ENCODE measurements at regions not wholly inside any gene's neighbourhood (a gene's known extent, or its start where the extent isn't known, plus 50 kb on each side); places are given as distances from the start of the nearest gene placed in this dataset.
"Not testable (repeated sequence)": the region's sequence is repeated elsewhere in the genome, so short reads cannot be mapped to it uniquely, and the experiment has no call there.

DNA sequence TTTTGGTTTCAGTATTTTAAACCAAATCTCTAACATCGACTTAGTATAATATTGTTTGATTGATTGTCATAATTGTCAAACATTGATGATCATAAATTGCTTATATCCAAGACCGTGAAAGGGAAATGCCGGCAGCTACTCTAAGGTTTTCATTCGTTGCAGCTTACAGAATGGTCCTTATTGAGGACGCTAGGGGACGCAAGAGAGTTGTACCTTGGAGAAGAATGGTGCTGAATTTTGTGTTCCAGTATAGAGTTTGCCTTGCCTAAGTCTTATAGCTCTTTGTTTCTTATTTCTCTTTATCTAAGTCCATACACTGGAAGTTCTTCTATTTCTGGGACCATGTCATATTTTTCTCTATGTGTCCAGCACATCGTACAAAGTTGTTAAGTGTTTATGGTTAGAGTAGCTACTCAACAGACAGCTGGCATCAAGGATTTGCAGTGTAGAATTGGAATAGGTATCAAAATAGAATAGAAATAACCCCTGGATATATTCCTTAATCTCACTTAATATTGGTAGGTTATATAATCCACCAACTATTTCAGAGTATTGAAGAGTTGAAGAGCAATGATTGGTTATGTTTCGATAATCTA lies 67.4 kb upstream of the GPR39 start:
- not testable (repeated sequence) for TF ChIP-seq TCF12 (IDR thresholded peaks at IDR 0.05; ENCODE audit: low read depth); YY1 (IDR thresholded peaks at IDR 0.05; ENCODE audit: low read depth); EP300 (IDR thresholded peaks at IDR 0.05; ENCODE audit: borderline replicate concordance); CREB1 (IDR thresholded peaks at IDR 0.05; ENCODE audit: low read depth); TAF1 (IDR thresholded peaks at IDR 0.05; ENCODE audit: low read depth); ZBTB7A (IDR thresholded peaks at IDR 0.05; ENCODE audit: low read depth); NFIC (IDR thresholded peaks at IDR 0.05); TEAD4 (IDR thresholded peaks at IDR 0.05); CEBPB (IDR thresholded peaks at IDR 0.05)
- peak; percentile 77 for TF ChIP-seq RAD21 (IDR thresholded peaks at IDR 0.05; ENCODE audit: low read depth)
- TF ChIP-seq, protein P1, sequence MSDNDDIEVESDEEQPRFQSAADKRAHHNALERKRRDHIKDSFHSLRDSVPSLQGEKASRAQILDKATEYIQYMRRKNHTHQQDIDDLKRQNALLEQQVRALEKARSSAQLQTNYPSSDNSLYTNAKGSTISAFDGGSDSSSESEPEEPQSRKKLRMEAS (IDR thresholded peaks at IDR 0.05) = not testable (repeated sequence)
- TF ChIP-seq, protein P2, sequence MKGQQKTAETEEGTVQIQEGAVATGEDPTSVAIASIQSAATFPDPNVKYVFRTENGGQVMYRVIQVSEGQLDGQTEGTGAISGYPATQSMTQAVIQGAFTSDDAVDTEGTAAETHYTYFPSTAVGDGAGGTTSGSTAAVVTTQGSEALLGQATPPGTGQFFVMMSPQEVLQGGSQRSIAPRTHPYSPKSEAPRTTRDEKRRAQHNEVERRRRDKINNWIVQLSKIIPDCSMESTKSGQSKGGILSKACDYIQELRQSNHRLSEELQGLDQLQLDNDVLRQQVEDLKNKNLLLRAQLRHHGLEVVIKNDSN (IDR thresholded peaks at IDR 0.05) = not testable (repeated sequence)
